Lower lobe of right lung (tissue), 2 donors: ENCODE measurements at regions not wholly inside any gene's neighbourhood (a gene's known extent, or its start where the extent isn't known, plus 50 kb on each side); places are given as distances from the start of the nearest gene placed in this dataset.

ENCODE experiments used
- ATAC-seq, 2 donors: fragments of 200-7000 bp; cut with Tn5 transposase; one replicate each; pipeline ENCODE4 v1.9.1; 2020 to 2022; ENCODE audit warnings: mild to moderate bottlenecking in 2 of 2, moderate library complexity in 2 of 2
- DNase-seq: peaks from one replicate; pipeline ENCODE4 v3.0.0-alpha.2; 2020
- H3K27ac ChIP-seq: fragments of 200-600 bp; one replicate; pipeline ENCODE4 v1.8.0; 2022
- H3K27me3 ChIP-seq: fragments of 200-600 bp; one replicate; pipeline ENCODE4 v1.8.0; 2022; ENCODE audit warnings: low read depth
- H3K36me3 ChIP-seq: fragments of 200-600 bp; one replicate; pipeline ENCODE4 v1.8.0; 2022; ENCODE audit warnings: mild to moderate bottlenecking
- H3K4me1 ChIP-seq: fragments of 200-600 bp; one replicate; pipeline ENCODE4 v1.8.0; 2022
- H3K4me3 ChIP-seq: fragments of 200-600 bp; one replicate; pipeline ENCODE4 v1.8.0; 2022; ENCODE audit warnings: mild to moderate bottlenecking
- H3K9me3 ChIP-seq: fragments of 200-600 bp; one replicate; pipeline ENCODE4 v1.8.0; 2022
- CTCF ChIP-seq: fragments of 200-600 bp; IDR thresholded peaks from one replicate; pipeline ENCODE4 v1.8.0; 2022; ENCODE audit warnings: antibody characterized with exemption, mild to moderate bottlenecking
- intact Hi-C: fragments of 100-400 bp; cut with DNase I; formaldehyde crosslinking; loops from one replicate; pipeline ENCODE4 v1.11.0; 2022
- donor health status: DM: no; HTN: yes; CAD: no; lungs with severe emphysema.

DNA sequence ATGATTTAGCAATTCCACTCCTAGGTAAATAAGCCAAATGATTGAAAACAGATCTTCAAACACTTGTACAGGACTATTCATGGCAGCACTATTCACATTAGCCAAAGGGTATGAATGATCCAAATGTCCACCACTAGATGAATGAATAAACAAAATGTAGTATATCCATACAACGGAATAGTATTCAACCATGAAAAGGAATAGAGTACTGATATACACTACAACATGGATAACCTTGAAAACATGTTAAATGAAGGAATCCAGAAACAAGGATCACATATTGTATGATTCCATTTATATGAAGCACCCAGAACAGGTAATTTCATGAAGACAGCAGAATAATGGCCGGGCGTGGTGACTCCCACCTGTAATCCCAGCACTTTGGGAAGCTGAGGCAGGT, 78.2 kb upstream of the IGF1R start:
- peaks cover 10% of the 10 kb centered on the region for H3K27me3 ChIP-seq
- no peak overlapping the region for H3K4me3 ChIP-seq
- ATAC-seq (no peak), DNase-seq (no peak)
- intact Hi-C loops = no loop called here
- no peak for TF ChIP-seq CTCF
- H3K9me3 ChIP-seq = no peaks in the 10 kb centered on the region
- H3K36me3 ChIP-seq = no peaks in the 10 kb centered on the region
- no peak overlapping the region for H3K27ac ChIP-seq
- no peaks in the 10 kb centered on the region for H3K4me1 ChIP-seq

- H3K36me3 ChIP-seq = no peaks in the 10 kb centered on the region
- no peak overlapping the region for H3K27ac ChIP-seq
- H3K4me1 ChIP-seq = no peaks in the 10 kb centered on the region
- intact Hi-C loops = no loop called here
- DNase-seq (no peak), ATAC-seq (no peak)
- H3K9me3 ChIP-seq = no peaks in the 10 kb centered on the region
- H3K4me3 ChIP-seq = no peak overlapping the region
- H3K27me3 ChIP-seq = peaks cover 57% of the 10 kb centered on the region
- no peak for TF ChIP-seq CTCF
Measured at GRCh38 chr15:98580572-98580971, 67.8 kb upstream of the IGF1R start.

- Histone ChIP-seq H3K4me3 (no peak overlapping the region), H3K9me3 (no peaks in the 10 kb centered on the region), H3K27ac (no peak overlapping the region), H3K36me3 (no peaks in the 10 kb centered on the region), H3K27me3 (peaks cover 58% of the 10 kb centered on the region), H3K4me1 (no peaks in the 10 kb centered on the region)
- no peak for TF ChIP-seq CTCF
- no peak for DNase-seq
- no peak for ATAC-seq
- intact Hi-C loops = no loop called here
Measured at GRCh38 chr15:98581715-98582114, 66.6 kb upstream of the IGF1R start.

- intact Hi-C loops = no loop called here
- no peaks in the 10 kb centered on the region for H3K36me3 ChIP-seq
- no peak for TF ChIP-seq CTCF
- H3K9me3 ChIP-seq = no peaks in the 10 kb centered on the region
- no peak for ATAC-seq
- no peaks in the 10 kb centered on the region for H3K4me1 ChIP-seq
- no peak overlapping the region for H3K27ac ChIP-seq
- no peak overlapping the region for H3K4me3 ChIP-seq
- peaks cover 63% of the 10 kb centered on the region for H3K27me3 ChIP-seq
- no peak for DNase-seq
Measured at GRCh38 chr15:98582900-98583554, 65.3 kb upstream of the IGF1R start.

DNA sequence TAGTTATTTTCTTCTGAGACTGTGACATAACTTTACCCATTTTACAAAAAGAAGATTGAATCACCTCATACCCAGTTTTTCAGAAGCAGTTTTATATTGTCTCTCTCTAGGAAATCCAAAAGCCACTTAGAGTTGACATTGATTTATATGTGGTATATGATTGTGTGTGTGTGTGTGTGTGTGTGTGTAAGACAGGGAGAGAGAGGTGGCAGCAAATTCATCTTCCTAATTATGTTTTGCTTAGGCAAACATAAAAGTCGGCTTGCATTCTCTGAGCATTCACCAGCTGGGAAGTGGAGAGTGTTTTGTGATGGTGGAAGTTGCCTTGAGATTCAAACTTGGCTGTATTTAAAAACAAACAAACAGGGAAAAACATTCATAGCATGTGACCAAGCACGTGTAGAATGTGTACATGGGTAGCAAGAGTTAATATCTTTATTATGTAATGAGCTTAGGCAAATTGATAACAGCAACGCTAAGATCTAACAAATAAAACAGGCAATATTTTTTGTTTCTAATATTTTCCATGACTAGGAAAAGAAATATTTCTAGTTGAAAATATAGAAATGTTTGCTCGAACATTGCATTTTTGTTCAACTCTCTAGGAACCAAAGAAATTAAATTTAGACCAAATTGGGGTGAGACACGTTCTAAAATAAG, 64.4 kb upstream of the IGF1R start:
- DNase-seq = no peak
- Histone ChIP-seq H3K27ac (no peak overlapping the region), H3K9me3 (no peaks in the 10 kb centered on the region), H3K27me3 (peaks cover 72% of the 10 kb centered on the region), H3K4me1 (no peaks in the 10 kb centered on the region), H3K4me3 (no peak overlapping the region), H3K36me3 (no peaks in the 10 kb centered on the region)
- intact Hi-C loops = no loop called here
- ATAC-seq = no peak
- no peak for TF ChIP-seq CTCF
